ENCODE measurements at regions not wholly inside any gene's neighbourhood (a gene's known extent, or its start where the extent isn't known, plus 50 kb on each side); places are given as distances from the start of the nearest gene placed in this dataset.
"Not testable (repeated sequence)": the region's sequence is repeated elsewhere in the genome, so short reads cannot be mapped to it uniquely, and the experiment has no call there.

DNA sequence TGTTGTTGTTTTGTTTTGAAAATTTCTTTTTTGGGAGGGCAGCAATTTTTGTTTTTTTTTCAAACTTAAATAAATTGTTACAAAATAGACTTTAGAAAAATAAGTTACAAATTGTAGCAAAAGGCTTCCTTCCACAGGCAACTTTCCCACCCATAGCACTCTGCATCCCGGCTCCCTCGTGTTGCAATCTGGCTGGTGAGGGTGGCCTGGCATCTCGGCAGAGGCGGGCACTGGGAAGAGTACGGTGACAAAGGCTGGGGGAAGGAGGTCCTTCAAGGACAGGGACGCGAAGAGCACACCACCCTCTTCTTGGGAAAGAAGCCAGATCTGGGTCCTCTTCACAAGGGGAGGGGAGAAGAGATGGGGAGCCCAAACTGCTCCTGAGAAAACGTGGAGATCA lies 379.7 kb downstream of the OLFM4 start:
- no peaks in the 10 kb centered on the region for H3K4me1 Mint-ChIP-seq (ENCODE audit: low read depth)
- peaks cover 0 to 2% of the 10 kb centered on the region in 2 donors for H3K9me3 Mint-ChIP-seq
- no peak overlapping the region for H3K27ac Mint-ChIP-seq
- no peaks in the 10 kb centered on the region for H3K27me3 Mint-ChIP-seq (ENCODE audit: low read depth)
- H3K36me3 Mint-ChIP-seq (ENCODE audit: insufficient read depth in 2 of 2) = no peaks in the 10 kb centered on the region
- DNase-seq (no peak), ATAC-seq (replicated peaks in 1 of 2) (no peak)
- H3K4me3 Mint-ChIP-seq = no peak overlapping the region

DNA sequence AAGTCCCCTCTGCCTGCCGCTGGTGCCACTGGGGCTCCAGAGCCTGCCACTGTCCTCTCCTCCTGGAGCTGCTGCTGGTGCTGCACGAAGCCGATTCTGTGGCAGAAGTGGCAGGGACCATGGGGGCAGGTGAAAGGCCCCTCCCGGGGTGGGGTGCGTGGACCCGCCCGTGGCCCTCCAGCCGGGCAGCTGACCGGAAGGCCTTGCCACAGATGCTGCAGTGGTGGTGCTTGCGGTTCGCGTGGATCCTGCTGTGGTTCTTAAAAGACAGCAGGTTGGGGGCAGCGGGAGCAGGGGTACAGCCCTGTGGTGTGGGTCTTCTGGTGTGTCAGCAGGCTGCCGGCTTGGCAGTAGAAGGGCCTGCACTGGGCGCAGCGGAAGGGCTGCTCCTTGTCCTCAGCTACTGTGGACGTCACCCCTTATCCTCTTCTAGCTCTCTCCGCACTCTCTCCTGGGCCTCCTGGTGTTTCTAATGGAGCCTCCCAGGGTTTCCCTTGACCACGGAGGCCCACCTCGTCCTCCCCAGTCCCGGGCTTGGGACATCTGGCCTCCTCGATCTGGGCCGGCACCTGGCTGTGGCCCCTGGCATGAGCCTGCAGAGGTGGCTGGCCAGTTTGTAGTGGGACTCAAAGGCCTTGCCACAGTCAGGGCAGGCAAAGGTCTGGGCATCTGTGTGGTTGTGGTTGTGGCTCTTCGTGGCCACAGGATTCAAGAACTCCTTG lies 380.4 kb downstream of the OLFM4 start:
- peaks cover 0 to 2% of the 10 kb centered on the region in 2 donors for H3K9me3 Mint-ChIP-seq
- no peak overlapping the region for H3K4me3 Mint-ChIP-seq
- no peaks in the 10 kb centered on the region for H3K27me3 Mint-ChIP-seq (ENCODE audit: low read depth)
- H3K27ac Mint-ChIP-seq = no peak overlapping the region
- no peaks in the 10 kb centered on the region for H3K36me3 Mint-ChIP-seq (ENCODE audit: insufficient read depth in 2 of 2)
- H3K4me1 Mint-ChIP-seq (ENCODE audit: low read depth) = no peaks in the 10 kb centered on the region
- DNase-seq = no peak
- ATAC-seq (replicated peaks in 1 of 2) = no peak

DNA sequence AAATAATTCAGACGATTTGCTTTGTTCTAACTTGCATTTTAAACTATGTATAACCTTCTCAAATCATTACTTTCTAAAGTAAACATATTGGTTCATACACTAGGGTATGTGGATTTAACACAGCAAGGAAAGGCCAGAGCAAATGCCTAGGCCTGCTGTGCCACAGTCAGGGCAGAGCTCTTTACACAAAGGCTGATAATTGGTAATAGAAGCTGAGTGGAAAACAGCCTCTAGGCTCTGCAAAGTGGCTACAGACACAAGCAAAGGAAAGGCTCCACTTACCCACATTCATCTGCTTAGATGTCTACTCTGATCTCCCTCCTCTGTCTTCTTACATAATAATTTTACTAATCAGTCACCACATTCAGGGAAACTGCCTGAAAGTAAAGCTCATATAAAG lies 382.9 kb downstream of the OLFM4 start:
- no peak for DNase-seq
- ATAC-seq (replicated peaks in 1 of 2) = no peak
- peaks cover 2% of the 10 kb centered on the region in 2 donors for H3K9me3 Mint-ChIP-seq
- no peak overlapping the region for H3K27ac Mint-ChIP-seq
- H3K4me1 Mint-ChIP-seq (ENCODE audit: low read depth) = no peaks in the 10 kb centered on the region
- no peaks in the 10 kb centered on the region for H3K27me3 Mint-ChIP-seq (ENCODE audit: low read depth)
- H3K36me3 Mint-ChIP-seq (ENCODE audit: insufficient read depth in 2 of 2) = no peaks in the 10 kb centered on the region
- no peak overlapping the region for H3K4me3 Mint-ChIP-seq

DNA sequence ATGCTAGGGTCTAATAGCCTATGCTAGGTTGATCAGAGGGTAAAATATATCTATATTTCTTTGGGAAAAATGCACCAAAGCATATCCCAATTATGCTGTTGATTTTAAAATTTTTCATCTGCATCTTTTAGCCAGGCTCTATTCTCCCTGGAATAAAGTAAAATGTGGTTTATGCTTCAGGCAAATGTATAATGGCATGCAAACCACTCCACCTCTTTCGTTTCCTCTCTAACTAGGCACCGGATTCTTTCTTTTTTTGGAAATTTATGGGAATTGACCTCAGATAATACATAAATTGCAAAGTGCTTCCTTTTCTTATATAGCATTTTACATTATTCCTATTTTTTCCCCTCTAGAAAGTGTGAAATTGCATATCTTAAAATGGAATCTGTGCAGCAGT lies 386.5 kb downstream of the OLFM4 start:
- Mint-ChIP-seq H3K4me3 (no peak overlapping the region), H3K27me3 (ENCODE audit: low read depth) (no peaks in the 10 kb centered on the region), H3K9me3 (peaks cover 4 to 5% of the 10 kb centered on the region in 2 donors), H3K27ac (no peak overlapping the region), H3K36me3 (ENCODE audit: insufficient read depth in 2 of 2) (no peaks in the 10 kb centered on the region), H3K4me1 (ENCODE audit: low read depth) (no peaks in the 10 kb centered on the region)
- ATAC-seq (replicated peaks in 1 of 2) (no peak), DNase-seq (no peak)

DNA sequence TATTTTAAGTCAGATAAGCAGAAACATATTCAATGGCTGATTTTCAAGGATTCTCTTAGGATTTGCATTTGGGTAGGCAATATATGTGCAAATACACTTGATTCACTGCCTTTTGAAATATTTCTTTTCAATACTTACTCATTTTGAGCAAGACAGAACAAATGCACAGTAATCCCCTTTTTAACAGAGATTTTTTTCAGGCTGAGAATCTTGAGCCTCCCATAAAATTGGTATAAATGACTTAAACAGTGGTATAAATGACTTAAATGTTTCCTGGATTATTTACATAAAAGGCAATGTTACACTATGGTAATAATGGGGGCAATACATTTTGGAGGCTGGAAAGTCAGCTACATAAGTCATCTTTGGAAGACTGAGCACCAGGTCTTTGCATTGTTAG lies 389.0 kb downstream of the OLFM4 start:
- H3K4me3 Mint-ChIP-seq = no peak overlapping the region
- DNase-seq = no peak
- no peaks in the 10 kb centered on the region for H3K27me3 Mint-ChIP-seq (ENCODE audit: low read depth)
- peaks cover 4 to 5% of the 10 kb centered on the region in 2 donors for H3K9me3 Mint-ChIP-seq
- no peaks in the 10 kb centered on the region for H3K4me1 Mint-ChIP-seq (ENCODE audit: low read depth)
- no peaks in the 10 kb centered on the region for H3K36me3 Mint-ChIP-seq (ENCODE audit: insufficient read depth in 2 of 2)
- ATAC-seq (replicated peaks in 1 of 2) = no peak
- no peak overlapping the region for H3K27ac Mint-ChIP-seq

DNA sequence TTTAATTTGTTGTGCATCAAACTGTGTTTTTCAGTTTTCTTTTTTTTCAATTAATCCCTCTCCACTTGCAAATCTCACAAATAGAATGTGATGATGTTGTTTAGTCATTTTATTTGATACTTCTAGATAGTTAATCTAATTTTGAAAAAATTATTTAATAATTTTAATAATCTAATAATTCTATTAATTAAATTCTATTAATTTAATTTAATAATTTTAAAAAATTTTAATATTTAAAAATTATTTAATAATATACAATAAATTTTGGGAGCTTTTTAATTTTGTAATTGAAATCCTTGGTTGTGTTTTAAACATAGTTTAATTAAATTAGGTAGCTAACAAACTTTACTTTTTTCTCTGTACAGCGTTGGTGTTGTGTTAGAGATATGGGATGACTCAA lies 393.8 kb downstream of the OLFM4 start:
- Mint-ChIP-seq H3K36me3 (ENCODE audit: insufficient read depth in 2 of 2) (no peaks in the 10 kb centered on the region), H3K4me3 (no peak overlapping the region), H3K27ac (no peak overlapping the region), H3K9me3 (peaks cover 0 to 4% of the 10 kb centered on the region in 2 donors), H3K27me3 (ENCODE audit: low read depth) (no peaks in the 10 kb centered on the region), H3K4me1 (ENCODE audit: low read depth) (no peaks in the 10 kb centered on the region)
- ATAC-seq (replicated peaks in 1 of 2) = no peak
- DNase-seq = no peak

DNA sequence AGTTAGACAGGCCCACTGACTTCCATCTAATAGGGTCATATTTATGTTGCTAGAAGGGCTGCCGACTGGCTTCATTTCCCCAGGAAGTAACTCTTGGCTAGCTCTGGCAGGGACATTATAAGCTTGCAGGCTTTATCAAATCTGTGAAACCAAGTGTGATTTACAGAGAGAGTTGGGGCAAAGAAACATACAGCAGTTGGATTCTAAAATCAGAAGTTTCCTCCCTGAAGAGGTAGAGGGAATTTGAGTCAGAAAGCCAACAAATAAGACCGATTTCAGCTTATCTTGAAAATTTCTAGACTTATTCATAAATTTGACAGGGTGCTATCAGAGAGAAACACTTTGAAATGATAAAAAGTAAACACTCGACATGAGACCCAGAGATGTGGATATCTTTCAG lies 407.8 kb downstream of the OLFM4 start:
- no peaks in the 10 kb centered on the region for H3K27me3 Mint-ChIP-seq (ENCODE audit: low read depth)
- no peaks in the 10 kb centered on the region for H3K4me1 Mint-ChIP-seq (ENCODE audit: low read depth)
- H3K4me3 Mint-ChIP-seq = no peak overlapping the region
- DNase-seq (no peak), ATAC-seq (replicated peaks in 1 of 2) (no peak)
- H3K36me3 Mint-ChIP-seq (ENCODE audit: insufficient read depth in 2 of 2) = no peaks in the 10 kb centered on the region
- peaks cover 0 to 2% of the 10 kb centered on the region in 2 donors for H3K9me3 Mint-ChIP-seq
- H3K27ac Mint-ChIP-seq = no peak overlapping the region

DNA sequence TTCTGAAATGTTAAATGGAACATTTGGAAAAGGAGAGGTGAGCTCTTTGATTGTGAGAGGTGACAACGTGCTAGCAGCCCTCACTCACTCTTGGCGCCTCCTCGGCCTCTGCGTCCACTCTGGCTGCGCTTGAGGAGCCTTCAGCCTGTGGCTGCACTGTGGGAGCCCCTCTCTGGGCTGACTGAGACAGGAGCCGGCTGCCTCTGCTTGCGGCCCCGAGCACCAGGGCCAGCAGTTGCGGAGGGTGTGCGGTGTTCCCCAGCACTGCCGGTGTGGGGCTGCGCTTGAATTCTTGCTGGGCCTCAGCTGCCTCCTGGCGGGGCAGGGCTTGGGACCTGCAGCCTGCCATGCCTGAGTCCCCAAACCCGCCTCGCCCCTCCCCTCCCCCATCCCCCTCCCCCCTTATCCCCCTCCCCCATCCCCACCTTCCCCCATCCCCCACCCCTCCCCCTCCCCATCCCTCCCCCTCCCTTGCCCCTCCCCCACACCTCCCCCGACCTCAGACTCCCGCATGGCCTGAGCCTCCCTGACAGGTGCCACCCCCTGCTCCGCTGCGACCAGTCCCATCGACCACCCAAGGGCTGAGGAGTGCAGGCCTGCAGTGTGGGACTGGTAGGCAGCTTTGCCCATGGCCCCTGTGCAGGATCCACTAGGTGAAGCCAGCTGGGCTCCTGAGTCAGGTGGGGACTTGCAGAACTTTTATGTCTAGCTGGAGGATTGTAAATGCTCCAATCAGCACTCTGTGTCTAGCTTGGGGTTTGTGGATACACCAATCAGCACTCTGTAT lies 411.0 kb downstream of the OLFM4 start:
- H3K4me3 Mint-ChIP-seq = no peak overlapping the region
- no peaks in the 10 kb centered on the region for H3K36me3 Mint-ChIP-seq (ENCODE audit: insufficient read depth in 2 of 2)
- DNase-seq (no peak), ATAC-seq (replicated peaks in 1 of 2) (no peak)
- no peaks in the 10 kb centered on the region for H3K27me3 Mint-ChIP-seq (ENCODE audit: low read depth)
- no peak overlapping the region for H3K27ac Mint-ChIP-seq
- no peaks in the 10 kb centered on the region for H3K9me3 Mint-ChIP-seq
- H3K4me1 Mint-ChIP-seq (ENCODE audit: low read depth) = no peaks in the 10 kb centered on the region

DNA sequence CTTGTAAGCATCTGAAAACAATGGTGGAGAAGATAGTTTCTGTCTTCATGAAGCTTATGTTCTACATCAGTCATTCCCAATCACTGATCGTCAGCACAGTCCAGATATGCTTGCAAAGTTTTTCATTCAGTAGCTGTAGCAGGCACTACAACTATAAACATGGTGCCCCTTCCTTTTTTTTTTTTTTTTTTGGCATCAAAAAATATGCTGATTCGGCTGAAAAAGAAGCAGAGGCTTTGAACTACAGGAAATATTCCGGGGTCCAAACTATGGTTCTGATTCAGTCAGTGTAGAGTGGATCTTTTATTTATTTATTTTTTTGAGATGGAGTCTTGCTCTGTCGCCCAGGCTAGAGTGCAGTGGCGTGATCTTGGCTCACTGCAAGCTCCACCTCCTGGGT lies 414.4 kb downstream of the OLFM4 start:
- DNase-seq = no peak
- H3K4me1 Mint-ChIP-seq (ENCODE audit: low read depth) = no peaks in the 10 kb centered on the region
- H3K9me3 Mint-ChIP-seq = peaks cover 0 to 5% of the 10 kb centered on the region in 2 donors

DNA sequence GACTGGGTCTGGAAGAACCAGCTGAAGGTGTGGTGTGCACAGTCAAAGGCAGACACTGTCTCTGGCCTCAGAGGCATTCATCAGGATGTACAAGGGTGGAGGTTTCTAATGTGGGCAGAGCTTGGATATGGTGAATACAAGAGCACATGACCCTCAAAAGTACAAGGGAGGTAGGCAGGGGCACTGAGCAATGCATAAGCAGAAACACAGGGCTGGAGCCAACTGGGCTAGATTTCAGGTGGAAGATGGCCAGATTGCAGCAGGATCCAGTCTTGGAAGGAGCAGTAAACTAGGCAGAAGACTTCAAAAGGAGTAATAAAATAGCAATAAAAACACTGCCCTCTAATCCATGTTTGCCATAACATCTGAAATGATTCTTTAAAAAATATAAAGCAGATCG lies 417.1 kb downstream of the OLFM4 start:
- no peak overlapping the region for H3K4me3 Mint-ChIP-seq
- ATAC-seq (replicated peaks in 1 of 2) (no peak), DNase-seq (no peak)

More for the DNA sequence above, 414.4 kb downstream of the OLFM4 start:
- Mint-ChIP-seq H3K27ac (no peak overlapping the region), H3K4me3 (no peak overlapping the region), H3K36me3 (ENCODE audit: insufficient read depth in 2 of 2) (no peaks in the 10 kb centered on the region), H3K27me3 (ENCODE audit: low read depth) (no peaks in the 10 kb centered on the region)
- ATAC-seq (replicated peaks in 1 of 2) = no peak

DNA sequence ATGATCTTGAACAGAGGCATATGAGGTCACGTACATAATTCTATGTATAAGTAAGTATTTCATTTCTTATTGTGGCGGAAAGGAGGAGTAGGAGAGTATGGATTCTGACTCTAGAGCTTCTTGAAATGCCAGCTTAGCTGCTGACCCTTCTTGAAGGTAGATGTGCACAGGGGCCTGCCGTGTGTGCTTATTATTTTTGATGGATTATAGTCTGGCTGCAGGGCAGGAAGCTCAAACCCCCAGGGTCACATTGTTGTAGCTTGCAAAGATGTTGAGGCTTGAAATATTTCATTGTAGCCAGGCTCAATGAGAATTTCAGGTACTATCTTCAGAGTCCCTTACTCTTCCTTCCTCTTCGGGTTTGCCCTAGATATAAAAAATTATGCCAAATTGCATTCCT lies 418.8 kb downstream of the OLFM4 start:
- H3K27ac Mint-ChIP-seq = no peak overlapping the region
- peaks cover 6 to 8% of the 10 kb centered on the region in 2 donors for H3K36me3 Mint-ChIP-seq (ENCODE audit: insufficient read depth in 2 of 2)
- H3K9me3 Mint-ChIP-seq = peaks cover 11 to 16% of the 10 kb centered on the region in 2 donors
- DNase-seq (no peak), ATAC-seq (replicated peaks in 1 of 2) (no peak)
- no peaks in the 10 kb centered on the region for H3K27me3 Mint-ChIP-seq (ENCODE audit: low read depth)
- H3K4me1 Mint-ChIP-seq (ENCODE audit: low read depth) = no peaks in the 10 kb centered on the region
- no peak overlapping the region for H3K4me3 Mint-ChIP-seq

More for the DNA sequence above, 417.1 kb downstream of the OLFM4 start:
- no peak overlapping the region for H3K27ac Mint-ChIP-seq
- no peaks in the 10 kb centered on the region for H3K27me3 Mint-ChIP-seq (ENCODE audit: low read depth)
- H3K36me3 Mint-ChIP-seq (ENCODE audit: insufficient read depth in 2 of 2) = peaks cover 6% of the 10 kb centered on the region in 2 donors
- no peaks in the 10 kb centered on the region for H3K4me1 Mint-ChIP-seq (ENCODE audit: low read depth)
- H3K9me3 Mint-ChIP-seq = peaks cover 9 to 13% of the 10 kb centered on the region in 2 donors

DNA sequence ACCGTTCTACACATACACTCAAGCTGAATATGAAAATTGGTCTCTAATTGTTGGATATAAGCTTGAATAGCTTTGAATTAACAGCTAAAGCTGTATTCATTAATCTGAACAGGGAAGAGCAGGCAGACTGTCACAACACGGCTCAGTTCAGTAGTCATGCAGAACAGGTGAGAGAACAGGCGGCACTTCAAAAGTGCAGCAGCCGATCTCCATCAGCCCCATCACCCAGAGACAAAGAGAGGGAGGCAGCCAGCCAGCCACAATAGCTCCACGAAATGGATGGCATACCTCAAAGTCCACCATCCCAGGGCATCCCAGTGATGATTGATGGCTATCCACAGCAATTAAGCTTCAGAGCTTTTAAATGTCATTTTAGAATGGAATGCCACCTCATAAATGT lies 419.2 kb downstream of the OLFM4 start:
- H3K9me3 Mint-ChIP-seq = peaks cover 11 to 16% of the 10 kb centered on the region in 2 donors
- H3K4me3 Mint-ChIP-seq = no peak overlapping the region
- DNase-seq (no peak), ATAC-seq (replicated peaks in 1 of 2) (no peak)
- H3K4me1 Mint-ChIP-seq (ENCODE audit: low read depth) = no peaks in the 10 kb centered on the region
- peaks cover 6 to 8% of the 10 kb centered on the region in 2 donors for H3K36me3 Mint-ChIP-seq (ENCODE audit: insufficient read depth in 2 of 2)
- no peaks in the 10 kb centered on the region for H3K27me3 Mint-ChIP-seq (ENCODE audit: low read depth)
- H3K27ac Mint-ChIP-seq = no peak overlapping the region

DNA sequence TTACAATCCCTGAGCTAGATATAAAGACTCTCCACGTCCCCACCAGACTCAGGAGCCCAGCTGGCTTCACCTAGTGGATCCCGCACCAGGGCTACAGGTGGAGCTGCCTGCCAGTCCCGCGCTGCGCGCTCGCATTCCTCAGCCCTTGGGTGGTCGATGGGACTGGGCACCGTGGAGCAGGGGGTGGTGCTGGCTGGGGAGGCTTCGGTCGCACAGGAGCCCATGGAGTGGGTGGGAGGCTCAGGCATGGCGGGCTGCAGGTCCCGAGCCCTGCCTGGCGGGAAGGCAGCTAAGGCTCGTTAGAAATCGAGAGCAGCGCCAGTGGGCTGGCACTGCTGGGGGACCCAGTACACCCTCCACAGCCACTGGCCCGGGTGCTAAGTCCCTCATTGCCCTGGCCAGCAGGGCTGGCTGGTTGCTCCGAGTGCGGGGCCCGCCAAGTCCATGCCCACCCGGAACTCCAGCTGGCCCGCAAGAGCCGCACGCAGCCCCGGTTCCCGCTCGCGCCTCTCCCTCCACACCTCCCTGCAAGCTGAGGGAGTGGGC lies 423.7 kb downstream of the OLFM4 start:
- H3K4me3 Mint-ChIP-seq; DNase-seq; ATAC-seq (replicated peaks in 1 of 2); H3K27ac Mint-ChIP-seq; H3K4me1 Mint-ChIP-seq (ENCODE audit: low read depth); H3K36me3 Mint-ChIP-seq (ENCODE audit: insufficient read depth in 2 of 2); H3K27me3 Mint-ChIP-seq (ENCODE audit: low read depth): not testable (repeated sequence)
- H3K9me3 Mint-ChIP-seq = peaks cover 14 to 17% of the 10 kb centered on the region in 2 donors

All from activated T-cell treated with anti-CD3 and anti-CD28 coated beads, Interleukin-2, amount 50 U/mL, for 72 hours (primary cell).